ENCODE measurements at regions not wholly inside any gene's neighbourhood (a gene's known extent, or its start where the extent isn't known, plus 50 kb on each side); places are given as distances from the start of the nearest gene placed in this dataset.

DNA sequence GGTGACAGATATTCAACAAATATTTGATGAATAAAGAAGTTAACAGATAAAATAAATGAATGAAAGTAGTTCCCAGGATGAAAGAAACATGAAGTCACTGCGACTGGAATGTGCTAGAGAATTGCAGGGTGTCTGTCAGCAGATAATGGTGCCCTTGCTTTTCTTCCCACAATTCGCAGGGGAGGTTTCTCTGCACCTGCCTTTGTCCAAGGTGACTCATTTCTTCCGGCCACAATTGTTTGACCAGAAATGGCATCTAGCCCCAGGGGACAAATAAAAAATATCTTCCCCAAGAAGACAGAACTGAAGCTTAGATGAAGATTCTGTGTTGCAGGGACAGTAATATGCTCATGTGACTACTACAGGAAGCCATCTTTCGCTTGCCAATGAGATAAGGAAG lies 316.1 kb upstream of the TBX3 start:
- Histone ChIP-seq H3K27me3 (ENCODE audit: control insufficient read depth in 4 of 4, insufficient read depth in 4 of 4, low read length in 3 of 4) (no peaks in the 10 kb centered on the region), H3K4me1 (ENCODE audit: control insufficient read depth in 4 of 4, insufficient read depth in 4 of 4, low read length in 3 of 4) (peaks cover 0 to 6% (median 3%) of the 10 kb centered on the region in 4 donors), H3K36me3 (ENCODE audit: control insufficient read depth in 4 of 4, insufficient read depth in 3 of 4, low read depth in 1 of 4, low read length in 3 of 4) (no peaks in the 10 kb centered on the region), H3K9me3 (ENCODE audit: control insufficient read depth in 4 of 4, low read length in 3 of 4) (no peaks in the 10 kb centered on the region), H3K4me3 (ENCODE audit: low read depth in 1 of 3, low read length in 3 of 3) (no peak overlapping the region), H3K27ac (ENCODE audit: low read depth in 1 of 2, low read length in 2 of 2) (no peak overlapping the region), H3K9ac (ENCODE audit: low read depth in 1 of 2, low read length in 2 of 2) (no peak overlapping the region)
- TF ChIP-seq GABPA (IDR thresholded peaks at IDR 0.05 in 1 of 2, conservative IDR thresholded peaks at IDR 0.05 in 1 of 2) (no peak), RAD21 (IDR thresholded peaks at IDR 0.05) (no peak), EGR1 (IDR thresholded peaks at IDR 0.05; ENCODE audit: low read depth in 2 of 2) (no peak), FOXA2 (IDR thresholded peaks at IDR 0.05) (no peak), RXRA (IDR thresholded peaks at IDR 0.05) (no peak)
- no peak for DNase-seq (ENCODE audit: low spot score)
- WGBS: 70% methylated on average over 4 of the region's 4 CpGs

DNA sequence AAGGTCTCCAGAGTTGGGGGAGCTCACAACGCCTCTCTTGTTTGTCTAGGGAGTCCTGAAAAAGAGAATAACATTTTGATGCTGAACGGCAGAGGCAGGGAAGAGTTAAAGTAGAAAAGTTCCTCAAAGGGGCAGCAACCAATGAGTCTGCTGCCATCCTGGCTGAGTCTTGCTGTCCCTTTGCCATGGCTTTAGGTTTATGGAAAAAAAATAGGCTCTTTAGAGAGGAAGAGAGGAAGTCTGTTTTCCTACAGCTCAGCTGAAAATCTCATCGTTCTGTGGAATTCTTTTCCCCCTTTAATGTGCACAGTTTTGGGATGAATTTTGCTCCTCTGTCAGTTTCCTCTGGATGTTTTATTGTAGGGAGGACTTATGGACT lies 314.8 kb upstream of the TBX3 start:
- no peak overlapping the region for H3K4me3 ChIP-seq (ENCODE audit: low read depth in 1 of 3, low read length in 3 of 3)
- peaks cover 0 to 2% (median 0%) of the 10 kb centered on the region in 4 donors for H3K4me1 ChIP-seq (ENCODE audit: control insufficient read depth in 4 of 4, insufficient read depth in 4 of 4, low read length in 3 of 4)
- TF ChIP-seq RXRA (IDR thresholded peaks at IDR 0.05) (no peak), TAF1 (conservative IDR thresholded peaks at IDR 0.05) (no peak), NR2F2 (IDR thresholded peaks at IDR 0.05) (no peak), HNF4G (IDR thresholded peaks at IDR 0.05) (no peak), EGR1 (IDR thresholded peaks at IDR 0.05; ENCODE audit: low read depth in 2 of 2) (no peak), JUND (IDR thresholded peaks at IDR 0.05) (no peak), GABPA (IDR thresholded peaks at IDR 0.05 in 1 of 2, conservative IDR thresholded peaks at IDR 0.05 in 1 of 2) (no peak), YY1 (IDR thresholded peaks at IDR 0.05) (no peak), HNF4A (conservative IDR thresholded peaks at IDR 0.05) (no peak), SP1 (IDR thresholded peaks at IDR 0.05) (no peak), FOXA2 (IDR thresholded peaks at IDR 0.05) (no peak), FOXA1 (IDR thresholded peaks at IDR 0.05) (no peak), RAD21 (IDR thresholded peaks at IDR 0.05) (no peak)
- TF ChIP-seq, protein P1, sequence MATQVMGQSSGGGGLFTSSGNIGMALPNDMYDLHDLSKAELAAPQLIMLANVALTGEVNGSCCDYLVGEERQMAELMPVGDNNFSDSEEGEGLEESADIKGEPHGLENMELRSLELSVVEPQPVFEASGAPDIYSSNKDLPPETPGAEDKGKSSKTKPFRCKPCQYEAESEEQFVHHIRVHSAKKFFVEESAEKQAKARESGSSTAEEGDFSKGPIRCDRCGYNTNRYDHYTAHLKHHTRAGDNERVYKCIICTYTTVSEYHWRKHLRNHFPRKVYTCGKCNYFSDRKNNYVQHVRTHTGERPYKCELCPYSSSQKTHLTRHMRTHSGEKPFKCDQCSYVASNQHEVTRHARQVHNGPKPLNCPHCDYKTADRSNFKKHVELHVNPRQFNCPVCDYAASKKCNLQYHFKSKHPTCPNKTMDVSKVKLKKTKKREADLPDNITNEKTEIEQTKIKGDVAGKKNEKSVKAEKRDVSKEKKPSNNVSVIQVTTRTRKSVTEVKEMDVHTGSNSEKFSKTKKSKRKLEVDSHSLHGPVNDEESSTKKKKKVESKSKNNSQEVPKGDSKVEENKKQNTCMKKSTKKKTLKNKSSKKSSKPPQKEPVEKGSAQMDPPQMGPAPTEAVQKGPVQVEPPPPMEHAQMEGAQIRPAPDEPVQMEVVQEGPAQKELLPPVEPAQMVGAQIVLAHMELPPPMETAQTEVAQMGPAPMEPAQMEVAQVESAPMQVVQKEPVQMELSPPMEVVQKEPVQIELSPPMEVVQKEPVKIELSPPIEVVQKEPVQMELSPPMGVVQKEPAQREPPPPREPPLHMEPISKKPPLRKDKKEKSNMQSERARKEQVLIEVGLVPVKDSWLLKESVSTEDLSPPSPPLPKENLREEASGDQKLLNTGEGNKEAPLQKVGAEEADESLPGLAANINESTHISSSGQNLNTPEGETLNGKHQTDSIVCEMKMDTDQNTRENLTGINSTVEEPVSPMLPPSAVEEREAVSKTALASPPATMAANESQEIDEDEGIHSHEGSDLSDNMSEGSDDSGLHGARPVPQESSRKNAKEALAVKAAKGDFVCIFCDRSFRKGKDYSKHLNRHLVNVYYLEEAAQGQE (IDR thresholded peaks at IDR 0.05): no peak
- TF ChIP-seq, protein P2, sequence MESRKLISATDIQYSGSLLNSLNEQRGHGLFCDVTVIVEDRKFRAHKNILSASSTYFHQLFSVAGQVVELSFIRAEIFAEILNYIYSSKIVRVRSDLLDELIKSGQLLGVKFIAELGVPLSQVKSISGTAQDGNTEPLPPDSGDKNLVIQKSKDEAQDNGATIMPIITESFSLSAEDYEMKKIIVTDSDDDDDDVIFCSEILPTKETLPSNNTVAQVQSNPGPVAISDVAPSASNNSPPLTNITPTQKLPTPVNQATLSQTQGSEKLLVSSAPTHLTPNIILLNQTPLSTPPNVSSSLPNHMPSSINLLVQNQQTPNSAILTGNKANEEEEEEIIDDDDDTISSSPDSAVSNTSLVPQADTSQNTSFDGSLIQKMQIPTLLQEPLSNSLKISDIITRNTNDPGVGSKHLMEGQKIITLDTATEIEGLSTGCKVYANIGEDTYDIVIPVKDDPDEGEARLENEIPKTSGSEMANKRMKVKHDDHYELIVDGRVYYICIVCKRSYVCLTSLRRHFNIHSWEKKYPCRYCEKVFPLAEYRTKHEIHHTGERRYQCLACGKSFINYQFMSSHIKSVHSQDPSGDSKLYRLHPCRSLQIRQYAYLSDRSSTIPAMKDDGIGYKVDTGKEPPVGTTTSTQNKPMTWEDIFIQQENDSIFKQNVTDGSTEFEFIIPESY (IDR thresholded peaks at IDR 0.05): no peak
- TF ChIP-seq, protein P3, sequence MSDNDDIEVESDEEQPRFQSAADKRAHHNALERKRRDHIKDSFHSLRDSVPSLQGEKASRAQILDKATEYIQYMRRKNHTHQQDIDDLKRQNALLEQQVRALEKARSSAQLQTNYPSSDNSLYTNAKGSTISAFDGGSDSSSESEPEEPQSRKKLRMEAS (IDR thresholded peaks at IDR 0.05): no peak
- TF ChIP-seq, protein P4, sequence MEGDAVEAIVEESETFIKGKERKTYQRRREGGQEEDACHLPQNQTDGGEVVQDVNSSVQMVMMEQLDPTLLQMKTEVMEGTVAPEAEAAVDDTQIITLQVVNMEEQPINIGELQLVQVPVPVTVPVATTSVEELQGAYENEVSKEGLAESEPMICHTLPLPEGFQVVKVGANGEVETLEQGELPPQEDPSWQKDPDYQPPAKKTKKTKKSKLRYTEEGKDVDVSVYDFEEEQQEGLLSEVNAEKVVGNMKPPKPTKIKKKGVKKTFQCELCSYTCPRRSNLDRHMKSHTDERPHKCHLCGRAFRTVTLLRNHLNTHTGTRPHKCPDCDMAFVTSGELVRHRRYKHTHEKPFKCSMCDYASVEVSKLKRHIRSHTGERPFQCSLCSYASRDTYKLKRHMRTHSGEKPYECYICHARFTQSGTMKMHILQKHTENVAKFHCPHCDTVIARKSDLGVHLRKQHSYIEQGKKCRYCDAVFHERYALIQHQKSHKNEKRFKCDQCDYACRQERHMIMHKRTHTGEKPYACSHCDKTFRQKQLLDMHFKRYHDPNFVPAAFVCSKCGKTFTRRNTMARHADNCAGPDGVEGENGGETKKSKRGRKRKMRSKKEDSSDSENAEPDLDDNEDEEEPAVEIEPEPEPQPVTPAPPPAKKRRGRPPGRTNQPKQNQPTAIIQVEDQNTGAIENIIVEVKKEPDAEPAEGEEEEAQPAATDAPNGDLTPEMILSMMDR (IDR thresholded peaks at IDR 0.05; ENCODE audit: low read depth, low read length, missing input control): no peak
- TF ChIP-seq, protein P5, sequence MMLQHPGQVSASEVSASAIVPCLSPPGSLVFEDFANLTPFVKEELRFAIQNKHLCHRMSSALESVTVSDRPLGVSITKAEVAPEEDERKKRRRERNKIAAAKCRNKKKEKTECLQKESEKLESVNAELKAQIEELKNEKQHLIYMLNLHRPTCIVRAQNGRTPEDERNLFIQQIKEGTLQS (IDR thresholded peaks at IDR 0.05): no peak
- 62% methylated on average over 3 of the region's 3 CpGs for WGBS
- no peak overlapping the region for H3K27ac ChIP-seq (ENCODE audit: low read depth in 1 of 2, low read length in 2 of 2)
- no peaks in the 10 kb centered on the region for H3K36me3 ChIP-seq (ENCODE audit: control insufficient read depth in 4 of 4, insufficient read depth in 3 of 4, low read depth in 1 of 4, low read length in 3 of 4)
- no peaks in the 10 kb centered on the region for H3K9me3 ChIP-seq (ENCODE audit: control insufficient read depth in 4 of 4, low read length in 3 of 4)
- no peak overlapping the region for H3K9ac ChIP-seq (ENCODE audit: low read depth in 1 of 2, low read length in 2 of 2)
- DNase-seq (ENCODE audit: low spot score): no peak
- no peaks in the 10 kb centered on the region for H3K27me3 ChIP-seq (ENCODE audit: control insufficient read depth in 4 of 4, insufficient read depth in 4 of 4, low read length in 3 of 4)

Data from liver (tissue), 8 donors.